Activated CD8-positive, alpha-beta memory T cell treated with anti-CD3 and anti-CD28 coated beads for 48 hours (primary cell): ENCODE measurements at regions not wholly inside any gene's neighbourhood (a gene's known extent, or its start where the extent isn't known, plus 50 kb on each side); places are given as distances from the start of the nearest gene placed in this dataset.

Experiments
- DNase-seq, 3 experiments: peaks; one replicate each; pipeline ENCODE4 v3.0.0-alpha.2; 2020; ENCODE audit warnings: low read depth in 2 of 3, low spot score in 2 of 3

DNA sequence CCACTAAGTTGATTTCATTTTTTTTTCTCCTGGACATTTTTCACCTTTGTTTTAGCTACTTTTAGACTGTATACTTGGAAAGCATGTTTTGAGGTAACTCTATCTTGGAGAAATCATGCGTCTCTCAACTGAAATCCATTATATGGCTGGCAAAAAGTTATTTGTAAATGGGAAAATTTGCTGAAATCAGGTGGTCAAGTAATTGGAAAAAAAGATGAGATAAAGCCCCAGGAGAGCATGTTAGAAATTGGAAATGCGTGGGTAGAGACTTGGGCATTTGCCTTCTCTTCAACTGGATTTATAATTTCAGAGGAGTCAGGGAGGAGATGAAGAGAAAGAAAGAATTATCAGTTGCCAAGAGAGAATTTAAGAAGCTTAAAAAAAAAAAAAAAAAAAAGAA is 217.1 kb upstream of the MAP3K7 start:
- DNase-seq: no peak

GRCh38 chr6:90795078-90795477 is 208.2 kb upstream of the MAP3K7 start:
- DNase-seq: no peak

- no peak for DNase-seq
These were observed 206.9 kb upstream of the MAP3K7 start for GRCh38 chr6:90793771-90794170.

GRCh38 chr6:90790696-90791095 is 203.8 kb upstream of the MAP3K7 start:
- no peak for DNase-seq

DNA sequence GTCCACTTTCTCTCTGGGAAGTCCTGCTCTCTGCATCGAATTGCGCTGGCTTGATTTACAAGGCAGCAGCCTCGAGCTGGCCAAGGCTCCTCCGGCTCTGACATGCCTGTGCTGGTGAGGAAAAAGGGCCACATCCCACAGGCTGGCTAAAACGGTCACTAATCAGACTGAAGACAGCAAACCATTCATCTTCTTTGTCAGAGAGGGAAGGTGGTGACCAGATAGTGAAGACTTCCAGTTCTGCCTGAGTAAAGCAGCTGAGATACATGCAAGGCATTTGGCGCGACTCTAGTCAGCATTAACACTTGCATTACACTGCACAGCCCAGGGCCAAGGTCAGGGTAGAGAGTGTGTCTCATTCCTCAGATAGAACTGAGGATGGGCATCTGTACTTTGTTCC is 203.2 kb upstream of the MAP3K7 start:
- no peak for DNase-seq

- no peak for DNase-seq
These were observed 201.9 kb upstream of the MAP3K7 start for GRCh38 chr6:90788781-90789180.

GRCh38 chr6:90787446-90787845 is 200.6 kb upstream of the MAP3K7 start:
- DNase-seq: no peak

DNA sequence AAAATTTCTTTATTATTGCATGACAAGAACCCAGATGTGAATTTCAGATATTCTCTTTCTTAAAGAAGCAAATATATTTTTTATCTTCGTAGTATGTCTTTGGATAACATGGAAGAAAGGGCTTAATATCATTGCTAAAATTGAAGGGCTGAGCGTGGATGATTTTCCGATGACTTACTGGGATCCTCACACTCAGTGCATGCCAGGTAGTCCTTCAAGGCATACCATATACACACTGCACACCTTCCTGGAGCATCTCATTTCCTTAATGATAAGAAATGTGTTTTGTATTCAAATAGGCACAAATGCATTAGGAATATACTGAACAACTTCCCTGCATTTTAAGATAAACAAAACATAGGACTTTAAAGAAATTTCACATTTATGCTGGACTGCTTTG is 193.9 kb upstream of the MAP3K7 start:
- no peak for DNase-seq

DNA sequence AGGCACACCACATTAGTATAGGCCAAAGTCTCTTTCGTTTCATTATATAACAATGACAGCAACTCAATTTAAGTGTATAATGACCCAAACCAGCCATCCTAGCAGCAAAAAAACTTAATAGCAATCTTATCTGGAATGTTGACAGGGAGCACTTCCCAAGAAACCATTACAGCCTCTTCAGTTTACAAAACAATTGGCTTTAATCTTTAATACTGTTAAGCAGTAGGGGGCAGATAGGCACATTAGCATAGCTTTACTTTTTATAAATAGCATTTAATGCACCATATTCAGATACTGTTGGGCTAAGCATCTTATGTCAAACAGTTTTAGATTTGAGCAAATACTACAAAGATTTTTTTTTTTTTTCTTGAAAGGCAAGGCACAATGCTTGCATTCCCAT is 193.3 kb upstream of the MAP3K7 start:
- DNase-seq: no peak

DNA sequence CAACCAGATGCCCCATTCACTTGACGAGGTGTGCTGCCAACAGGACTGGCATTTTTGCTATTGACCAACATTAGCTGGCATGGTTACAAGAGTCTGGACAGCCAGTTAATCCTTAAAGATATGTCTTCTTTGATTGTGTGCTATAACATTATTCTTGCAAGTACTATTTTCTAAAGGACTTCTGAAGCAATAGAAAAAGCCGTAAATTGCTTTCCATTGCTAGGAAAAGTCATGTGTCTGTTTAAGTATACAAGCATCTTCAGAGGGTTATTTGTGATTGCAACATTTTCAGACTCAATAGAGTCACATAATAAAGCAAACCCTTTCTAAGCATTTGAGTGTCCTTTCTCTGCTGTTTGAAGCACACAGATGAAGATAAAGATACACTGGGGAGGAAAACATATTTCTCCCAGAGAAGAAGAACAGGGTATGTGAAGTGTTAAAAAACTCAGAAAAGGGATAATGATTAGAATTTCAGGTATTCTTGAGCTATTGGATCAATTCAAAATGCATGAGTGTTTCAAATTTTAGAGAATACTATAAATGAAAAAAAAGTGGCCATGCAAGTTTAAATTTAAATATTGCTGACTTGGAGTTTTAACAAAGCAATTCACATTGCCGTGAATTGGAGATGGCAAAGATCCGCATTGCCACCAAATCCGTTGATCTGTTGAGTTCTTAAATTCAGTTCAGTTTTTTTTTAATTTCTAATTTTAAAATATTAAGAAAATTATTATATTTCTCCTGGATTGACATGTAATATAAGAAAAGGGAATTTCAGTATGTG is 191.7 kb upstream of the MAP3K7 start:
- DNase-seq: no peak

- DNase-seq: no peak
These were observed 183.9 kb upstream of the MAP3K7 start for GRCh38 chr6:90770778-90771177.

DNA sequence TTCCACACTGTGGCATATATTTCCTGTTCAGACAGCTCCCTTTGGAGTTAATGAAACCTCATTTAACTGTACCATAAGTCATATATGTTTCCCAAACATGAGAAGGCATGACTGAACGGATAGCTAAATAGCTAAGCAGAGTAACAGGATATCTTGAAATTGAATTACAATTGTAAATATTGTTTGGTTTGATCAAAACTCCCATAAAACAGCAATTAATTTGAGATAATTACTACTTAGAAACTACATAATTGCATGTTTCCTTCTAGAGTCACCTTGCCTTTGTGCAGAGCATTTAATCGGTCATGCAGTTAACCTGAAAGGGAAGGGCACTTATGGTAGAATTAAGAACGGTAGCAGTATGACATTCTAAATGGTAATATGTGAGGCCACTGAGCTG is 179.0 kb upstream of the MAP3K7 start:
- no peak for DNase-seq

GRCh38 chr6:90765491-90765890 is 178.6 kb upstream of the MAP3K7 start:
- no peak for DNase-seq

DNA sequence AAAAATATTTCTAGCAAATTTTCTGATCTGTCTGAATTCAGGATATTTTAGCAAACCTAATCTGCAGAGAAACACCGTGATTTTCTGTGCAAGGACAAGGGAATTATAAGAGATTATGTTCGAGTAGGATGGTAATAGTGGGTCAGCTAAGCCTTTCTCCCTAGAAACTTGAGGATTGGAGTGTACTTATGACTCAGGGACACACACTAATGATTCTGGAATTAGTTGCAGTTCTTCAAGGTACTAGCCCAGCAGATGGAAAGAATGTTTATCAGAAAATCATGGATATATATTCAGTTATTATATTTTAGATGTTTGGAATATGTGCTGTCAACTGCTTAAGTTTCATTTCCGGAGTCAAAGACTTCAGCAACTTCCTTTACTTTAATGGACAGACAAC is 177.1 kb upstream of the MAP3K7 start:
- no peak for DNase-seq

DNA sequence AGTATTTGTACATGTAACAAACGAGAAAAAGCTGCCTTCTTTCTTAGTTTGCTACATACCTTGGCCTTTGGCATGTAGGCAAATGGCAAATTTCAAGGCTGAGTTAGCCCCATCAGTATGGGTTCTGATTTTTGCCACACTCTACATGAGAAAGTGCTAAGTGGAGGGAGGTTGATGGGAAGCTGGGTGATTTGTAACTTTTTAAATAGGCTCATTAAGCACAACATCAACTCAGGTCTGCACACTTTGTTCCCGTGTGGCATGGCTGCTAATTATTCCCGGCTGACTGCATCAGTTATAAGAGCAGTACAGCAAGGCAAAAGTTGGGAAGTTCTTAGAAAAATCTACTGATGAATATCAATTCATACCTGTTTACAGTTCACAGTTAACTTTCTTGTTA is 172.8 kb upstream of the MAP3K7 start:
- no peak for DNase-seq

DNA sequence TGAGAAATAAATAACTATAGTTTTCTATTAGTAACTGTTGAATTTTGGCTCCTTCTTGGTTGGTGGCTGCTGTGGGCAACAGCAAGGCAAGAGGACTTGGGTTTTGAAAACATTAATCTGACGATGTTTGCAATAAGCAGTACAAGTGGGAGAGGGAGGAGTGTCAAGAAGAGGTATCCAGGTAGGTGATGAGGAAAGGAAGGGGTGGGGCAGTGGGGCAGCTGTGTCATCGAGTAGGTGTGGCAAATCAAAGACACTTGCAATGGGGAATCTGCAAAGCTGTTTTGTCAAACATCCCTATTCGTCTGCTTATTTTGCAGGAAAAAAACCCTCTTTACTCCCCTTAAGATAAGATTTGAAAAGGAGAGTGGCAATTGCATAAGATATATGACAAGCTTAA is 171.9 kb upstream of the MAP3K7 start:
- DNase-seq: no peak

GRCh38 chr6:90753820-90754643 is 167.2 kb upstream of the MAP3K7 start:
- DNase-seq: no peak

DNA sequence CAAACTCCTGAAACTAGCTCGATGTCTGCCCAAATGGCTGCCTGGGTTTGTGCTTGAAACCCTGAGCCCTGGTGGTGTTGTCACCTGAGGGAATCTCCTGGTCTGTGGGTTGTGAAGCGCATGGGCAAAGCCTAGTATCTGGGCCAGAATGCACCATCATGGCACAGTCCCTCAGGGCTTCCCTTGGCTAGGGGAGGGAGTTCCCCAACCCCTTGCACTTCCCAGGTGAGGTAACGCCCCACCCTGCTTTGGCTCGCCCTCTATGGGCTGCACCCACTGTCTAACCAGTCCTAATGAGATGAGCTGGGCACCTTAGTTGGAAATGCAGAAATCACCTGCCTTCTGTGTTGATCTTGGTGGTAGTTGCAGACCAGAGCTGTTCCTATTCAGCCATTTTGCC is 152.9 kb upstream of the MAP3K7 start:
- no peak for DNase-seq

DNA sequence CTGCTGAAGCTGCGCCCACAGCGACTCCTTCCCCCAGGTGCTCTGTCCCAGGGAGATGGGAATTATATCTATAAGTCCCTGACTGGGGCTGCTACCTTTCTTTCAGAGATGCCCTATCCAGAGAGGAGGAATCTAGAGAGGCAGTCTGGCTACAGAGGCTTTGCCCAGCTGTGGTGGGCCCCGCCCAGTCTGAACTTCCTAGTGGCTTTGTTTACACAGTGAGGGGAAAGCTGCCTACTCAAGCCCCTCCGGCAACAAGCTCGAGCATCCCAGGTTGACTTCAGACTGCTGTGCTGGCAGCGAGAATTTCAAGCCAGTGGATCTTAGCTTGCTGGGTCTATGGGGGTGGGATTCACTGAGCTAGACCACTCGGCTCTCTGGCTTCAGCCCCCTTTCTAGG is 152.5 kb upstream of the MAP3K7 start:
- DNase-seq: no peak

GRCh38 chr6:90730151-90730673 is 143.3 kb upstream of the MAP3K7 start:
- DNase-seq: no peak

- no peak for DNase-seq
These were observed 142.2 kb upstream of the MAP3K7 start for GRCh38 chr6:90729057-90729456.

- no peak for DNase-seq
These were observed 135.8 kb upstream of the MAP3K7 start for GRCh38 chr6:90722648-90723047.
